Naive thymus-derived CD4-positive, alpha-beta T cell (primary cell): ENCODE measurements at regions not wholly inside any gene's neighbourhood (a gene's known extent, or its start where the extent isn't known, plus 50 kb on each side); places are given as distances from the start of the nearest gene placed in this dataset.

Experiments
- ATAC-seq: fragments of 150-1000 bp; cut with Tn5 transposase; 2 replicates; pipeline ENCODE4 v1.10.0; 2021; ENCODE audit warnings: mild to moderate bottlenecking, moderate library complexity
- CTCF ChIA-PET: fragments of 350-600 bp; sonication (Branson Sonifier 250); formaldehyde crosslinking; loops from one replicate; lab custom pipeline; 2021; ENCODE audit warnings: antibody characterized with exemption; lab: Charles Lee
- POLR2A ChIA-PET: fragments of 350-600 bp; sonication (Branson Sonifier 250); formaldehyde crosslinking; loops from one replicate; lab custom pipeline; 2021; ENCODE audit warnings: antibody characterized with exemption, inconsistent platforms; lab: Charles Lee
- DNase-seq, 9 donors: peaks; one replicate each; pipeline versions ENCODE4 v3.0.0 to v3.0.0-alpha.2; 2020 to 2022; ENCODE audit warnings: mixed read lengths in 1 of 9
- H3K27ac ChIP-seq: one replicate; pipeline ENCODE4 v1.7.0; 2013; ENCODE audit warnings: mild to moderate bottlenecking, low read depth, low read length, moderate library complexity
- H3K27me3 ChIP-seq, 2 donors: one replicate each; pipeline ENCODE4 v1.7.0; 2013; ENCODE audit warnings: low read length in 2 of 2, mild to moderate bottlenecking in 2 of 2, moderate library complexity in 2 of 2; ENCODE audit not compliant: control insufficient read depth in 2 of 2, insufficient read depth in 2 of 2
- H3K36me3 ChIP-seq, 3 experiments: 1 replicate in 2 of 3; 2 replicates in 1 of 3; pipeline ENCODE4 v1.7.0; 2013; ENCODE audit warnings: low read length in 3 of 3, mild to moderate bottlenecking in 3 of 3, moderate library complexity in 1 of 3; ENCODE audit not compliant: insufficient read depth in 3 of 3, control insufficient read depth in 2 of 3
- H3K4me1 ChIP-seq, 2 donors: one replicate each; pipeline ENCODE4 v1.7.0; 2013; ENCODE audit warnings: low read length in 2 of 2, mild to moderate bottlenecking in 2 of 2, moderate library complexity in 1 of 2; ENCODE audit not compliant: control insufficient read depth in 2 of 2, insufficient read depth in 2 of 2
- H3K4me3 ChIP-seq: 2 replicates; pipeline ENCODE4 v1.7.0; 2013; ENCODE audit warnings: mild to moderate bottlenecking, low read length
- H3K9me3 ChIP-seq, 3 experiments: 1 replicate in 2 of 3; 2 replicates in 1 of 3; pipeline ENCODE4 v1.7.0; 2013; ENCODE audit warnings: low read length in 3 of 3; ENCODE audit not compliant: control insufficient read depth in 2 of 3
- H3K27ac Mint-ChIP-seq, 9 donors: one replicate each; pipeline ENCODE4 v1.8.0; 2020 to 2022; ENCODE audit warnings: mixed read lengths in 9 of 9, mild to moderate bottlenecking in 8 of 9, moderate library complexity in 5 of 9, inconsistent platforms in 2 of 9
- H3K27me3 Mint-ChIP-seq, 5 donors: one replicate each; pipeline ENCODE4 v1.8.0; 2021 to 2022; ENCODE audit warnings: mixed read lengths in 5 of 5, mild to moderate bottlenecking in 1 of 5
- H3K36me3 Mint-ChIP-seq, 5 donors: one replicate each; pipeline ENCODE4 v1.8.0; 2020 to 2022; ENCODE audit warnings: mixed read lengths in 5 of 5, mild to moderate bottlenecking in 3 of 5, inconsistent platforms in 1 of 5
- H3K4me1 Mint-ChIP-seq, 7 donors: one replicate each; pipeline ENCODE4 v1.8.0; 2020 to 2022; ENCODE audit warnings: mixed read lengths in 7 of 7, mild to moderate bottlenecking in 3 of 7, inconsistent platforms in 1 of 7
- H3K4me3 Mint-ChIP-seq, 10 donors: one replicate each; pipeline ENCODE4 v1.8.0; 2020 to 2022; ENCODE audit warnings: mild to moderate bottlenecking in 10 of 10, mixed read lengths in 10 of 10, moderate library complexity in 6 of 10, inconsistent platforms in 2 of 10
- H3K9me3 Mint-ChIP-seq, 11 donors: one replicate each; pipeline ENCODE4 v1.8.0; 2020 to 2022; ENCODE audit warnings: mixed read lengths in 11 of 11, mild to moderate bottlenecking in 4 of 11, inconsistent platforms in 1 of 11, moderate library complexity in 1 of 11
- intact Hi-C, 2 donors: fragments of 100-400 bp; cut with micrococcal nuclease; formaldehyde crosslinking; loops; one replicate each; pipeline ENCODE4 v1.15.1; 2023

- no peaks in the 10 kb centered on the region for H3K36me3 ChIP-seq
- no peak overlapping the region for H3K4me3 Mint-ChIP-seq
- CTCF ChIA-PET: no interaction called here
- ATAC-seq: no peak
- H3K9me3 ChIP-seq: no peaks in the 10 kb centered on the region
- H3K9me3 Mint-ChIP-seq: peaks cover 0 to 4% (median 0%) of the 10 kb centered on the region in 11 donors
- no peaks in the 10 kb centered on the region for H3K4me1 ChIP-seq
- POLR2A ChIA-PET: no interaction called here
- peaks cover 0 to 3% of the 10 kb centered on the region in 2 donors for H3K27me3 ChIP-seq
- intact Hi-C loops: loop anchor here in 1 of 2 donors (5.0 kb wide), 2 partner anchors 408 to 1162 kb away; no protein-coding TSS in a partner anchor
- H3K27me3 Mint-ChIP-seq: peaks cover 14 to 33% (median 18%) of the 10 kb centered on the region in 5 donors
- H3K36me3 Mint-ChIP-seq: no peaks in the 10 kb centered on the region
- H3K27ac ChIP-seq: no peak overlapping the region
- no peak for DNase-seq
- no peak overlapping the region for H3K4me3 ChIP-seq
- H3K4me1 Mint-ChIP-seq: peaks cover 0 to 9% (median 3%) of the 10 kb centered on the region in 7 donors
- H3K27ac Mint-ChIP-seq: no peak overlapping the region
Measured at GRCh38 chr5:10860196-10860543, 99.1 kb upstream of the DAP start.

DNA sequence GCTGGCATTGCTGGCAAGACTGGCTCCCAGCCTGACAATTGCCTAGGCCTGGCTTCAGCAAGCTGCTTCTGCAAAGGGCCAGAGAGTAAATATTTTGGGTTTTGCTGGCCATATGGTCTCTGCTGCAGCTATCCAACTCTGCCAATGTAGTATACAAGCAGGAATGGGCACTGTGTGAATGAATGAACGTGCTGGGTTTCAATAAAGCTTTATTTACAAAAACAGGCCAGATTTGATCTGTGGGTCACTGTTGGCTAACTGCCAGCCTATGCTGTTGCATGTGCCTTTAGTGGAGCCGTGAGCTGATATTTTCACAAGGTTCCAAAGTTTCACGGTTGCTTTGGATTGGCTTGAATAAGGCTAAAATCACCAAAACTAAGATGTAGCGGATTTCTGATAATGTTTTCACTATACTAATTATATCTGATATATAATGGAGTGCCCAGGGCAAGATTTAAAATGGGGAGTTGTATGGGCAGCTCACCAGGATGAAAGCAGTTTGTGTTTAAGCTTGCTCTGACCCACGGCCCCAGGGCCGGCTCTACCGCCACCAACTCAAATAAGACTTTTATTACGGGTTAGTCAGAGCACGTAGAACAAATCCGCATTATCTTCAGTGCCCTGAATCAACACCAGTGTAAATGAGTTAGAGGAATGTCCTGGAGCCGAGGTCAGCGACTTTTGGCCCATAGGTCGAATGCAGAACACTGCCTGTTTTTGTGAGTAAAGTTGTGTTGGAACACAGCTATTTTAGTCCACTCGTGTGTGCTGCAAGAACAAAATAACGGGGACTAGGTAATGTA lies 98.6 kb upstream of the DAP start:
- H3K9me3 ChIP-seq: no peaks in the 10 kb centered on the region
- POLR2A ChIA-PET: no interaction called here
- intact Hi-C loops: loop anchor here in 1 of 2 donors (5.0 kb wide), 2 partner anchors 407 to 1163 kb away; no protein-coding TSS in a partner anchor
- CTCF ChIA-PET: interaction anchor here (0.6 kb wide), 1 partner anchor 48 kb away, joined by 3 read pairs; no protein-coding TSS in a partner anchor
- no peak for ATAC-seq
- H3K27me3 ChIP-seq: peaks cover 0 to 3% of the 10 kb centered on the region in 2 donors
- Mint-ChIP-seq H3K27me3 (peaks cover 14 to 33% (median 18%) of the 10 kb centered on the region in 5 donors), H3K4me1 (peaks cover 0 to 11% (median 3%) of the 10 kb centered on the region in 7 donors), H3K4me3 (no peak overlapping the region), H3K36me3 (no peaks in the 10 kb centered on the region), H3K9me3 (peaks cover 0 to 1% (median 0%) of the 10 kb centered on the region in 11 donors), H3K27ac (no peak overlapping the region)
- no peak overlapping the region for H3K4me3 ChIP-seq
- no peaks in the 10 kb centered on the region for H3K36me3 ChIP-seq
- no peak for DNase-seq
- no peak overlapping the region for H3K27ac ChIP-seq
- no peaks in the 10 kb centered on the region for H3K4me1 ChIP-seq

DNA sequence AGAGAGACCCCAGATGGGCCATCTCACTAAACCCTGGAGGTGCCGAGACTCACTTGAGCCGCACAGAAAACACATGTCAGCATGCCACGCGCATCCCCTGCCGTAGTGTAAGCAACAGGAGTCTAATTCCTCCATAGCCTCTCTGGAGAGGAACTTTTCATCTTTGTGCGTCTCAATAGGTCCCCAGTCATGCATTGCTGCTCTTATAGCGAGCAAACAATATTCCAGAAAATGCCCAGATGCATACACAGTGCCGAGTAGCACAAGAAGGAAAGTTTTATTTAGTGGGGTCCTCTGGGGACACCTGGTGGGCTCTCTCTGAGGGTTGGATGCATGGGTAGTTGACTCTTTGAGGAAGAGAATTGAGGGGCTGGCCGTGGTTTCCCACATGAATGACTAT lies 97.9 kb upstream of the DAP start:
- H3K27me3 Mint-ChIP-seq: peaks cover 14 to 33% (median 18%) of the 10 kb centered on the region in 5 donors
- intact Hi-C loops: no loop called here

DNA sequence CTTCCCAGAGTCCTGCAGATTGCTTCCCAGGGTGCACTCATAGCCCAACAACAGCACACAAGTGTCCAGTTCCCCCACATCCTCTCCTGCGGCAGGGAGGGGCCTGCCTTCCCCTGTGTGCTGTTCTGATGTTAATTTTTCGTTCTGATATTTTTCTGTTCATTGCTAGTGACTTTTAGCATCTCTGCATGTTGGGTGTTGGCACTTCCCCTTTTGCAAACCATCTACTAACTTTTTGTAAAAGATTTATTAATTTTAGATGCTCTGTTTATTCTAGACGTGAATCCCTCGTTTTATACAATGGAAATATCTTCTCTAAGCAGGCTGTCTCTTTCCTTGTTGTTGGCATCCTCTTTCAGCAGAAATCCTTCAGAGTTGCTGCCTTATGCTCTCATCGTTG lies 97.3 kb upstream of the DAP start:
- no peaks in the 10 kb centered on the region for H3K9me3 ChIP-seq
- no peaks in the 10 kb centered on the region for H3K36me3 Mint-ChIP-seq
- peaks cover 0 to 9% (median 0%) of the 10 kb centered on the region in 7 donors for H3K4me1 Mint-ChIP-seq
- H3K27ac ChIP-seq: no peak overlapping the region
- no peaks in the 10 kb centered on the region for H3K36me3 ChIP-seq
- intact Hi-C loops: no loop called here
- DNase-seq: no peak
- no peak overlapping the region for H3K4me3 Mint-ChIP-seq
- POLR2A ChIA-PET: no interaction called here
- H3K27me3 ChIP-seq: no peaks in the 10 kb centered on the region
- H3K27ac Mint-ChIP-seq: no peak overlapping the region
- H3K4me3 ChIP-seq: no peak overlapping the region
- H3K27me3 Mint-ChIP-seq: peaks cover 14 to 33% (median 18%) of the 10 kb centered on the region in 5 donors
- no peaks in the 10 kb centered on the region for H3K4me1 ChIP-seq
- peaks cover 0 to 1% (median 0%) of the 10 kb centered on the region in 11 donors for H3K9me3 Mint-ChIP-seq
- ATAC-seq: no peak
- CTCF ChIA-PET: interaction anchor here (0.9 kb wide), 1 partner anchor 31 kb away, joined by 3 read pairs; no protein-coding TSS in a partner anchor

More for the DNA sequence above, 97.9 kb upstream of the DAP start:
- Histone ChIP-seq H3K36me3 (no peaks in the 10 kb centered on the region), H3K9me3 (no peaks in the 10 kb centered on the region), H3K27me3 (peaks cover 0 to 2% of the 10 kb centered on the region in 2 donors), H3K4me3 (no peak overlapping the region), H3K27ac (no peak overlapping the region), H3K4me1 (no peaks in the 10 kb centered on the region)
- H3K36me3 Mint-ChIP-seq: no peaks in the 10 kb centered on the region
- H3K9me3 Mint-ChIP-seq: peaks cover 0 to 1% (median 0%) of the 10 kb centered on the region in 11 donors
- H3K4me1 Mint-ChIP-seq: peaks cover 0 to 11% (median 3%) of the 10 kb centered on the region in 7 donors
- ChIA-PET CTCF (interaction anchor here (0.6 kb wide), 1 partner anchor 48 kb away, joined by 3 read pairs; no protein-coding TSS in a partner anchor), POLR2A (no interaction called here)
- DNase-seq (no peak), ATAC-seq (no peak)
- H3K4me3 Mint-ChIP-seq: no peak overlapping the region
- H3K27ac Mint-ChIP-seq: no peak overlapping the region

GRCh38 chr5:10857338-10857733 lies 96.3 kb upstream of the DAP start:
- ChIA-PET POLR2A (no interaction called here), CTCF (interaction anchor here (0.9 to 1.1 kb wide), 2 partner anchors 30 to 397 kb away, joined by 3 read pairs; no protein-coding TSS in a partner anchor)
- Histone ChIP-seq H3K4me1 (no peaks in the 10 kb centered on the region), H3K36me3 (no peaks in the 10 kb centered on the region), H3K9me3 (no peaks in the 10 kb centered on the region), H3K27ac (no peak overlapping the region), H3K27me3 (no peaks in the 10 kb centered on the region), H3K4me3 (no peak overlapping the region)
- peaks cover 0 to 1% (median 0%) of the 10 kb centered on the region in 11 donors for H3K9me3 Mint-ChIP-seq
- intact Hi-C loops: no loop called here
- peaks cover 12 to 33% (median 18%) of the 10 kb centered on the region in 5 donors for H3K27me3 Mint-ChIP-seq
- ATAC-seq (no peak), DNase-seq (no peak)
- H3K36me3 Mint-ChIP-seq: no peaks in the 10 kb centered on the region
- peaks cover 0 to 9% (median 0%) of the 10 kb centered on the region in 7 donors for H3K4me1 Mint-ChIP-seq
- peak overlapping the region in 1 of 10 donors; percentile 4 for H3K4me3 Mint-ChIP-seq
- no peak overlapping the region for H3K27ac Mint-ChIP-seq

DNA sequence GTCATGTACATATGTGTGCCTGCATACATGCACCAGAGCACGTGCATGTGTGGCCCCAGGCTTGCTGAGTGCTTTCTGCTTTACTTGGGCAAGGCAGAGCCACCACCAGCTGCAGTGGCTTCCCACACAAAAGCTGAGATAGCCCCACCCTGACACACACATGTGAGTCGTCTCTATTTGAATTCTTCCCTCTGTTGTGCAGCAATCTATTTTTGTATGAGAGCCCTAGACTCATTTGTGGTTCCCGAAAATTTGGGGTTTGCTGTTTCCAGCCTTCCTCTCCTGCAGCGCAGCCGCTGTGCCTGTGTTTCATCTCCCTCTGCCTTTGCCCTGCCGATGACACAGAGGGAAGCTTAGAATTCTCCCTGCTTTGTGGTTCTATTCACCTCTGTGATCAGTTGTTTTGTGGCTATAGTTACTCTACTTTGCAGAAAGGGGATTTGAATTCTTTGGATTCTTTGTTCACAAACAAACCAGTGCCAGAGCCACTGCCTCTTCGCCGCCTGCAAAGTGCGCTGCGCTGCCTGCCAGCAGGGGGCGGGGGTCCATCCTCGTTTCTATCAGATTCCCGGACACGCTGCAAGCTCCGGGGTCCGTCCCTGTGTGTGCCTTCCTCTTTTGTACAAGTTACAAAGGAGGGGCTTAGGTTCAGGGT lies 95.8 kb upstream of the DAP start:
- peaks cover 12 to 30% (median 18%) of the 10 kb centered on the region in 5 donors for H3K27me3 Mint-ChIP-seq
- H3K4me1 ChIP-seq: no peaks in the 10 kb centered on the region
- no peak for ATAC-seq

More for the DNA sequence above, 95.8 kb upstream of the DAP start:
- peaks cover 0 to 9% (median 0%) of the 10 kb centered on the region in 7 donors for H3K4me1 Mint-ChIP-seq
- H3K36me3 ChIP-seq: no peaks in the 10 kb centered on the region
- CTCF ChIA-PET: interaction anchor here (1.1 kb wide), 1 partner anchor 397 kb away, joined by 3 read pairs; no protein-coding TSS in a partner anchor
- peak in 1 of 9 donors; percentile 14 for DNase-seq
- no peak overlapping the region for H3K27ac ChIP-seq
- H3K4me3 Mint-ChIP-seq: peak overlapping the region in 1 of 10 donors; percentile 4
- H3K9me3 ChIP-seq: no peaks in the 10 kb centered on the region
- H3K36me3 Mint-ChIP-seq: no peaks in the 10 kb centered on the region
- H3K9me3 Mint-ChIP-seq: peaks cover 0 to 1% (median 0%) of the 10 kb centered on the region in 11 donors
- H3K27me3 ChIP-seq: no peaks in the 10 kb centered on the region
- POLR2A ChIA-PET: no interaction called here
- H3K4me3 ChIP-seq: no peak overlapping the region
- intact Hi-C loops: no loop called here
- H3K27ac Mint-ChIP-seq: no peak overlapping the region
